ENCODE measurements at regions not wholly inside any gene's neighbourhood (a gene's known extent, or its start where the extent isn't known, plus 50 kb on each side); places are given as distances from the start of the nearest gene placed in this dataset.

- Mint-ChIP-seq H3K36me3 (no peaks in the 10 kb centered on the region), H3K4me3 (no peak overlapping the region), H3K4me1 (no peaks in the 10 kb centered on the region), H3K9me3 (no peaks in the 10 kb centered on the region), H3K27me3 (ENCODE audit: insufficient read depth, low read depth) (peaks cover 4% of the 10 kb centered on the region), H3K27ac (no peak overlapping the region)
- Histone ChIP-seq H3K27me3 (no peaks in the 10 kb centered on the region), H3K4me1 (no peaks in the 10 kb centered on the region), H3K4me2 (no peak overlapping the region), H3K36me3 (no peaks in the 10 kb centered on the region), H3F3A (ENCODE audit: low read depth) (no peaks in the 10 kb centered on the region), H3K27ac (no peak overlapping the region), H3K4me3 (no peak overlapping the region), H3K79me2 (ENCODE audit: low read depth) (no peaks in the 10 kb centered on the region), H4K20me1 (ENCODE audit: low read depth) (no peaks in the 10 kb centered on the region), H3K9ac (no peak overlapping the region), H3K9me3 (ENCODE audit: low read depth) (no peaks in the 10 kb centered on the region), H2AFZ (replicated peaks) (no peak overlapping the region)
- TF ChIP-seq CTCF (IDR thresholded peaks at IDR 0.05) (no peak), EZH2phosphoT487 (IDR thresholded peaks at IDR 0.05) (no peak), EZH2 (IDR thresholded peaks at IDR 0.05) (no peak)
- no peak for DNase-seq (ENCODE audit: low spot score)
Observed at GRCh38 chr6:134666125-134666524, 283.8 kb downstream of the ALDH8A1 start.

- Mint-ChIP-seq H3K4me3 (no peak overlapping the region), H3K9me3 (no peaks in the 10 kb centered on the region), H3K27ac (no peak overlapping the region), H3K36me3 (no peaks in the 10 kb centered on the region), H3K27me3 (ENCODE audit: insufficient read depth, low read depth) (peaks cover 4% of the 10 kb centered on the region), H3K4me1 (no peaks in the 10 kb centered on the region)
- no peak for DNase-seq (ENCODE audit: low spot score)
- TF ChIP-seq CTCF (IDR thresholded peaks at IDR 0.05) (no peak), EZH2 (IDR thresholded peaks at IDR 0.05) (no peak), EZH2phosphoT487 (IDR thresholded peaks at IDR 0.05) (no peak)
- Histone ChIP-seq H3K9me3 (ENCODE audit: low read depth) (no peaks in the 10 kb centered on the region), H3K9ac (no peak overlapping the region), H3K4me2 (no peak overlapping the region), H3K4me1 (no peaks in the 10 kb centered on the region), H3K36me3 (no peaks in the 10 kb centered on the region), H4K20me1 (ENCODE audit: low read depth) (no peaks in the 10 kb centered on the region), H3F3A (ENCODE audit: low read depth) (peaks cover 3% of the 10 kb centered on the region), H3K4me3 (no peak overlapping the region), H2AFZ (replicated peaks) (no peak overlapping the region), H3K27me3 (no peaks in the 10 kb centered on the region), H3K79me2 (ENCODE audit: low read depth) (no peaks in the 10 kb centered on the region), H3K27ac (no peak overlapping the region)
Observed at GRCh38 chr6:134665029-134665723, 284.7 kb downstream of the ALDH8A1 start.

GRCh38 chr6:134663800-134664535 is 285.9 kb downstream of the ALDH8A1 start:
- H3K4me2 ChIP-seq, result no peak overlapping the region
- DNase-seq (ENCODE audit: low spot score), result no peak
- H3K79me2 ChIP-seq (ENCODE audit: low read depth), result no peaks in the 10 kb centered on the region
- no peak overlapping the region for H2AFZ ChIP-seq (replicated peaks)
- no peak overlapping the region for H3K4me3 ChIP-seq
- H3K36me3 Mint-ChIP-seq, result no peaks in the 10 kb centered on the region
- no peaks in the 10 kb centered on the region for H3K4me1 Mint-ChIP-seq
- no peaks in the 10 kb centered on the region for H3K9me3 ChIP-seq (ENCODE audit: low read depth)
- no peak overlapping the region for H3K9ac ChIP-seq
- no peaks in the 10 kb centered on the region for H3K36me3 ChIP-seq
- TF ChIP-seq CTCF (IDR thresholded peaks at IDR 0.05) (no peak), EZH2 (IDR thresholded peaks at IDR 0.05) (no peak), EZH2phosphoT487 (IDR thresholded peaks at IDR 0.05) (no peak)
- H3K4me1 ChIP-seq, result no peaks in the 10 kb centered on the region
- no peaks in the 10 kb centered on the region for H4K20me1 ChIP-seq (ENCODE audit: low read depth)
- H3K27ac Mint-ChIP-seq, result no peak overlapping the region
- H3K27me3 ChIP-seq, result no peaks in the 10 kb centered on the region
- peaks cover 6% of the 10 kb centered on the region for H3F3A ChIP-seq (ENCODE audit: low read depth)
- no peak overlapping the region for H3K27ac ChIP-seq
- H3K27me3 Mint-ChIP-seq (ENCODE audit: insufficient read depth, low read depth), result peaks cover 4% of the 10 kb centered on the region
- H3K4me3 Mint-ChIP-seq, result no peak overlapping the region
- no peaks in the 10 kb centered on the region for H3K9me3 Mint-ChIP-seq

Measured in neural progenitor cell (in vitro differentiated cells).